GM18873 (cell line): ENCODE measurements at regions not wholly inside any gene's neighbourhood (a gene's known extent, or its start where the extent isn't known, plus 50 kb on each side); places are given as distances from the start of the nearest gene placed in this dataset.

Experiments used
- ATAC-seq: cut with Tn5 transposase; IDR thresholded peaks from one replicate; pipeline ENCODE4 v1.9.1; 2021; ENCODE audit warnings: mild to moderate bottlenecking, moderate library complexity, moderate number of reproducible peaks; ENCODE audit not compliant: unreplicated experiment, low FRiP score

- no peak for ATAC-seq
Measured at GRCh38 chr9:108101410-108101809, 611.8 kb upstream of the KLF4 start.

GRCh38 chr9:108100571-108100970 is 611.0 kb upstream of the KLF4 start:
- no peak for ATAC-seq

GRCh38 chr9:108099854-108100253 is 610.3 kb upstream of the KLF4 start:
- no peak for ATAC-seq

GRCh38 chr9:108095496-108095895 is 605.9 kb upstream of the KLF4 start:
- ATAC-seq, result no peak

- no peak for ATAC-seq
Measured at GRCh38 chr9:108094676-108094993, 605.1 kb upstream of the KLF4 start.

- no peak for ATAC-seq
Measured at GRCh38 chr9:108093773-108094675, 604.5 kb upstream of the KLF4 start.

- ATAC-seq, result no peak
Measured at GRCh38 chr9:108088916-108089315, 599.3 kb upstream of the KLF4 start.

GRCh38 chr9:108087781-108088180 is 598.2 kb upstream of the KLF4 start:
- no peak for ATAC-seq

- no peak for ATAC-seq
Measured at GRCh38 chr9:108086624-108087023, 597.1 kb upstream of the KLF4 start.

- no peak for ATAC-seq
Measured at GRCh38 chr9:108085294-108085693, 595.7 kb upstream of the KLF4 start.

- no peak for ATAC-seq
Measured at GRCh38 chr9:108083796-108084352, 594.3 kb upstream of the KLF4 start.

GRCh38 chr9:108083160-108083750 is 593.7 kb upstream of the KLF4 start:
- ATAC-seq, result no peak

GRCh38 chr9:108081112-108081511 is 591.5 kb upstream of the KLF4 start:
- no peak for ATAC-seq

GRCh38 chr9:108080285-108080684 is 590.7 kb upstream of the KLF4 start:
- ATAC-seq, result no peak

- no peak for ATAC-seq
Measured at GRCh38 chr9:108078811-108079210, 589.2 kb upstream of the KLF4 start.

- no peak for ATAC-seq
Measured at GRCh38 chr9:108078375-108078774, 588.8 kb upstream of the KLF4 start.

- ATAC-seq, result no peak
Measured at GRCh38 chr9:108077556-108077955, 588.0 kb upstream of the KLF4 start.

GRCh38 chr9:108074900-108075299 is 585.3 kb upstream of the KLF4 start:
- ATAC-seq, result no peak

GRCh38 chr9:108073823-108074222 is 584.3 kb upstream of the KLF4 start:
- no peak for ATAC-seq

- ATAC-seq, result no peak
Measured at GRCh38 chr9:108072740-108073139, 583.2 kb upstream of the KLF4 start.

GRCh38 chr9:108070861-108071260 is 581.3 kb upstream of the KLF4 start:
- no peak for ATAC-seq

- no peak for ATAC-seq
Measured at GRCh38 chr9:108069991-108070390, 580.4 kb upstream of the KLF4 start.
